Stimulated activated CD4-positive, alpha-beta T cell treated with anti-CD3 and anti-CD28 coated beads, Interleukin-12 subunit alpha, Interleukin-12 subunit beta, amount 100 ng/mL, for 48 hours (primary cell): ENCODE measurements at regions not wholly inside any gene's neighbourhood (a gene's known extent, or its start where the extent isn't known, plus 50 kb on each side); places are given as distances from the start of the nearest gene placed in this dataset.

ENCODE experiments used
- DNase-seq, 3 donors: peaks; one replicate each; pipeline ENCODE4 v3.0.0-alpha.2; 2020; ENCODE audit warnings: low read depth in 2 of 3, low spot score in 1 of 3

DNA sequence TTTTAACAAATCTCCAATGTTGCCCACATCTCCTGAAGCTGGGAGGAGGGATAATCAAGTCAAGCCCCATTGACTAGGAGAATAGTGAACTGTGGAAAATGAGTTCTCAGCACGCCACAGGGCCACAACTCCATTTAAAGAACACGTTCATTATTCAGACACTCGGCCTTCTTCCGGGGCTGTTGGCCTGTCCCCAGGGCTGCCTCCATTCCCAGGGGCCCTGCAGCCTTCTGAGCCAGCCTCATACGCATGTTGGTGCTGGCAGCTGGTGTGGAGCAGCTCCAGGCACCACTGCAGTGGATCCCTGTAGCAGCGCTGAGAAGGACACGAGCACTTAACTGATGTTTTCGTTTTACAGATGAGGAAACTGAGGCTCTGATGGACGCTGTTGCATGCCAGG, 87.5 kb upstream of the RCN1 start:
- DNase-seq, result no peak

GRCh38 chr11:32002311-32002710, 88.6 kb upstream of the RCN1 start:
- no peak for DNase-seq

GRCh38 chr11:31997955-31998354, 92.9 kb upstream of the RCN1 start:
- DNase-seq, result no peak

DNA sequence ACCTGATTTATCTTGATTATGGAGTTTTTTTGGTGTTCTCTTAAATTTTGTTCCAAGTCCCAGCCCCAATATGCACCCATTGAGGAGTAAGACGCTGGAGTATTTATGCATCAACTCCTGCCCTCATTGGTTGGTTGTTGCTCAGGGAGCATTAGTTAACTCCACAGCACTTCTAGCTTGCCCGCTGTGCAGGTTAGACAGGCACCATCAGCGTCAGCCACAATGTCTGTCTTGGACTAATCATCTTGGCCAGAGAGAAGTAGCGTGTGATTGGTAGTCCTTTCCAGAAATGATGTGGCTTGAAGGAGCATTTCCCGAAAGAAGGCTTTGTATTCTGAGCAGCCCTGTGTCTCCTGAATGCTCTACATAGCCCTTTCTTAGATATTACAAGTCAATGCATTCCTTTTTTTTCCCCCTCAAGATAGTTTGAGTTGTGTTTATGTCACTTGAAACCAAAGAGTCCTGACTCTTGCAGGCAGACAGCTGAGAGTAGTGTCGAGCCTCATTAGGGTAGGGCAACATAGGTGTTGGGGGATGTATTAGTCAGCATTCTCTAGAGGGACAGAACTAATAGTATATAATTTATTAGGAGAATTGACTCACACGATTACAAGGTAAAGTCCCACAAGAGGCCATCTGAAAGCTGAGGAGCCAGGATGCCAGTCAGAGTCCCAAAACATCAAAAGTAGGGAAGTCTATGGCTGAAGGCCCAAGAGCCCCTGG, 94.6 kb upstream of the RCN1 start:
- DNase-seq, result no peak

- no peak for DNase-seq
Measured at GRCh38 chr11:31995525-31996094, 95.3 kb upstream of the RCN1 start.

GRCh38 chr11:31995032-31995431, 95.8 kb upstream of the RCN1 start:
- DNase-seq, result no peak

DNA sequence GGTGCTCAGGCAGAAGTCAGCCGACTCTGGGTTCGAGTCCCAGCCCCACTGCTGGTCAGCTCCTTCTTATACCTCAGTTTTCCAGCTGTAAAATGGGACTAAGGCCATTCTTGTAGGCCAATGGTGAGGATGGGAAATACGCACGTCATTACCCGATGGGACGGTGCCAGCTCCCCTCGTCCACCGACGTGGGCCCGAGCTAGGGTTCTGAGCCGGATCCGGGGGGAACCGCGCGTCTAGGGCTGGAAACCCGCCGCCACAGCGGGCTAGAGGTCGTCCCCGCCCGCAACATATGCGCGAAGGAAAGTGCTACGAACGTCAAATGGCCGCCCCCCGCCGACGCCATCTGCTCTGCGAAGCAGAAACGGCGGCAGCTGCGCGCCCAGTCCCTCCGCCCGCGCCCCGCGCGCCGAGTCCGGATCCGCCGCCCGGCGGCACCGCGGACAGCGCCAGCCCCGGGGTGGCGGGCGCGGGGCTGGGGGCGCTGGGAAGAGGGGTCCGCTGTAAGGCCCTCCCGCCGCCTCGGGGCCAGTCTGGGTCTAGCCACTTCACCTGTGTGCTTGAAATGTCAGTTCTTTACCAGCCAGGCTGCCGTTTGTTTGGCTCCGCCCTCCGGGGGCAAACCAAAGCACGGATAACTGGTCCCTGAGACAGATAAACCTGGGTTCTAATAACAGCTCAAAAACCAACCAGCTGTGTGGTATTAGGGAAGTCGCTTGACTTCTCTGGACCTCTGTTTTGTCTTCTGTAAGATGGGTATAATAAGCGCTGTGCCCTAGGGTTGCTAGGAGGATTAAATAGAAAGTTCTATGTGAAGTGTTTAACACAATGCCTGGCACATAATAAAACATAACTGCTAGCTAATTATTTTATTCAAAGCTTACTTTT, 103.5 kb upstream of the RCN1 start:
- DNase-seq, result no peak

DNA sequence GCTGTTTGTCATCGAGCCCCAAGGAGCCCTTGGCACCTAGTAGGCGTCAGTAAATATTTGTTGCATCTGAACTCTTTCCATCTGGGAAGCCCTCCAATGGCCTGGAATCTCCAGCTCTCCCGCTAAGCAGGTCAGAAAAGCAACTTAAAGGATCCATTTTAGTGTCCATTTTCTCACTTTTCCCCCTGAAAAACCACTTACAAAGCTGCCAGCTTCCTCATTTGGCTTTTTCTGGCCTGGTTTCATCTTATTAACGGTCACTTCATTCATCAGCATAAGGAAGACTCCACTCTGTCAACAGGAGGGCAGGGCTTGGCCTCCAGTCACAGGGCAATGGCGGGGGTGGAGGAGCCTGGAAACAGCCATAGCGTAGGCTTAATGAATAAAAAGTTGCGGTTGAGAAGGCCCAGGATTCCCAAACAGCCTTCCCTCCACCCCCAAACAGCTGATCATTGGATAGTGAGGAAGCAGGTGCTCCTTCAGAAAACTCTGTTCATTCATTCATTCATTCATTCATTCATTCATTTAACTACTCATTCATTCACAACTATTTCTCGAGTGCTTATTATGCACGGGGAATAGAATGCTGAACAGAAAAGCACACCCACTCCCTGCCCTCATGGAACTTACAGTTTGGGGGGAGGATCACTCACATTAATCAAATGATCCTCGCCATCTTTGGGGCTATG, 104.5 kb upstream of the RCN1 start:
- DNase-seq, result no peak

GRCh38 chr11:31981457-31981856, 109.4 kb upstream of the RCN1 start:
- no peak for DNase-seq

GRCh38 chr11:31977343-31977742, 113.5 kb upstream of the RCN1 start:
- DNase-seq, result no peak

- no peak for DNase-seq
Measured at GRCh38 chr11:31974366-31975136, 116.3 kb upstream of the RCN1 start.

GRCh38 chr11:31973172-31973571, 117.7 kb upstream of the RCN1 start:
- DNase-seq, result no peak

- no peak for DNase-seq
Measured at GRCh38 chr11:31972623-31973022, 118.3 kb upstream of the RCN1 start.

- no peak for DNase-seq
Measured at GRCh38 chr11:31969359-31969702, 121.5 kb upstream of the RCN1 start.

- no peak for DNase-seq
Measured at GRCh38 chr11:31968461-31969358, 122.2 kb upstream of the RCN1 start.

DNA sequence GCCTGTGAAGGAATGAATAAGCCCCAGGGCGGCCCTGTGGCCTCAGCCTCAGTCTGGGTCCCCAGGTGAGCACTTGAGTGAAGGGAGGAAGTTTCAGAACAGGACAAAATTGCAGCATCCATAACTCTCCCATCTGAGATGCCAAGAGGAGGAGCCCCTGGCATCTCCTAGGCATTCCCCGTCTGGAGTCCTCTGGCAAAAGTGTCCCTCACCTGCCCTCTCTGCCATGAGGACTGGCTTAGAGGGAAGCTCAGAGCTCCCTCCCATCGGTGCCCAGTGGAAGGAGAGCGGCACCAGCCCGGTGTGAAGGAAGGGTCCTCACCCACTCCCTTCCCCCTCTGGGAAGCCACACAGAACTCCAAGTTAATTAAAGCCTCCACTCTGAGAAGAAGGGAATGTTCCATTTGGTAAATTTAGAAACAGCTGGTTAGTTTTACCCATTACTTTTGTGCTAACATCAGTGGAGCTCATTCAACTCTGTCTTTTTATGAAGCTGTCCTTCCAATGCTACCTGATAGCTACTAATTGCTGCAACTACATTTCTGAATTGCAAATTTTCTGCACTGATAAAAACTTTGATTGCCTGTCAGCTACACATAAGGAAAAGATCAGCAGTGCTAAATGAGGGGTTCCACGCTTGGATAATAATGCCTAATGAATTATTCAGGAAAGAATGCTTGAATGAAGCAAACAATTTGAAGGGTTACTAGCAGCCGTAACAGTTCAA, 123.3 kb upstream of the RCN1 start:
- DNase-seq, result no peak

DNA sequence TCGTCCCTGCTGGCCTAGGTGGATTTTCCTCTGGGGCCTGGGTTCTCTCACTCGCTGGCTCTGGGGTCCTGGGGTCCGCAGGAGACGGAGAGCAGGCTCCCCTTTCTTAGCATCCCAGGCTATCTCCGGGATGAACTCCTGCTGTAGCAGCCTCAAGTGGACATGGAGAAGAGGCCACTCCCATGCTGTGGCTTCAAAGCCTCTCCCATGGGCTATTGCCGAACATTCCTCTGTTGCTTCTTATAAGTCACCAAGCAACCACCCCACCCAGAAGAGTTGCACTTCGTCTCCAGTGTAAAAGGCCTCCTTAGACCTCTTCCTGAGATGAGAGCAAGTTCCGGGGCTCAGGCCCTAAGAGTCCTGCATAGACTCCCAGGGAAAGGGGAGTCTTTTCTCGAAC, 124.0 kb upstream of the RCN1 start:
- DNase-seq, result no peak

- DNase-seq, result no peak
Measured at GRCh38 chr11:31964181-31964580, 126.7 kb upstream of the RCN1 start.

- DNase-seq, result no peak
Measured at GRCh38 chr11:31960126-31960525, 130.7 kb upstream of the RCN1 start.
